ENCODE measurements at regions not wholly inside any gene's neighbourhood (a gene's known extent, or its start where the extent isn't known, plus 50 kb on each side); places are given as distances from the start of the nearest gene placed in this dataset.

DNA sequence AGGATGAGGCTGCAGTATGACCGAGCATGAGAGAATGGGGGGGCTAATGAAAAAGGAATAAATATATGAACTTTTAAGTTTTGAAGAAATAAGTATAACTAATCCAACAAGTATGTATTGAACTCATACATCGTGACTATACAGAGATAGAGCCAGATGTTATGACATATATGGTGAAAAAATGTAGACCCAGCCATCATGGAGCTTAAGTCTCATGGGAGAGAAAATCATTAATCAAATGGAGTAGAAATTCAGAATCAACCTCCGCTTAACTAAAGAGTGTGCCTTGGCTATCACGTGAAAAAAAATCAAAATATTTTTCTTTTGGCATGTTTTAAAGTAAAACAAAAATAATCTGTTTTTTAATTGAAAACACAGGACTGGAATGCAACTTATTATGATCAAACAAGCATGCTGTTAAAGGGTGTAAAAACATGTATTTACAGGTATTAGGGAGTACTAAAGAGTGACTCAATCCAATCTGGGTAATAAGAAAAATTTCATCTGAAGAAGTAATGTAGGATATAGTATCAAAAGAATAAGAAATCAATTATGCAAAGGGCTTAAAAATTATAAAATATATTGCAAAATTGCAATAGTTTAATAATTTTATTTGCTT lies 868.5 kb upstream of the NUDT12 start:
- no peak for TF ChIP-seq FOXP2 (optimal IDR thresholded peaks at IDR 0.05; ENCODE audit: borderline replicate concordance, extremely low read depth, extremely low read length, insufficient read depth)
- TF ChIP-seq TAF1 (IDR thresholded peaks at IDR 0.05; ENCODE audit: borderline replicate concordance, insufficient read depth, low read length) = no peak
- TF ChIP-seq SIN3A (IDR thresholded peaks at IDR 0.05; ENCODE audit: borderline replicate concordance, insufficient read depth, low read length) = no peak
- TF ChIP-seq POLR2AphosphoS5 (IDR thresholded peaks at IDR 0.05; ENCODE audit: low read depth, low read length) = no peak
- TF ChIP-seq REST (IDR thresholded peaks at IDR 0.05; ENCODE audit: insufficient read depth in 1 of 2, low read depth in 2 of 2, low read length in 2 of 2) = no peak

DNA sequence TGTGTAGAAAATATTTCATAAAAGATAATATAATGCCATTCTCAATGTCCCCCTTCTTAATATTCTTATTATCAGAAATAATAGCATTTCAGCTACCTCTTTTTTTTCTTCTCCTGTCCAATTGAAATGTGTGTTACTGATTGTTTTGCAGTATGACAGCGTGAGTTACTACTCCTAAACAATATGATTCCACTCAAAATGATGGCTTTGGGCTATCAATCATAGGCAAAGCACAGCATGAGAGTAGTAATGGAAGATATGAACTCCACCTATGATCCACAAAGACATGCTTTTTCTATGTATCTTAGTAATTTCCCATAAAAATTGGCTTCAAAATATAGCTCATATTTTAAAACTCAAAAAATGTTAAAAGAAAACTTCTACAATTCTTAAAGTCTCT lies 867.3 kb upstream of the NUDT12 start:
- TF ChIP-seq FOXP2 (optimal IDR thresholded peaks at IDR 0.05; ENCODE audit: borderline replicate concordance, extremely low read depth, extremely low read length, insufficient read depth) (no peak), REST (IDR thresholded peaks at IDR 0.05; ENCODE audit: insufficient read depth in 1 of 2, low read depth in 2 of 2, low read length in 2 of 2) (no peak), TAF1 (IDR thresholded peaks at IDR 0.05; ENCODE audit: borderline replicate concordance, insufficient read depth, low read length) (no peak), POLR2AphosphoS5 (IDR thresholded peaks at IDR 0.05; ENCODE audit: low read depth, low read length) (no peak), SIN3A (IDR thresholded peaks at IDR 0.05; ENCODE audit: borderline replicate concordance, insufficient read depth, low read length) (no peak)

DNA sequence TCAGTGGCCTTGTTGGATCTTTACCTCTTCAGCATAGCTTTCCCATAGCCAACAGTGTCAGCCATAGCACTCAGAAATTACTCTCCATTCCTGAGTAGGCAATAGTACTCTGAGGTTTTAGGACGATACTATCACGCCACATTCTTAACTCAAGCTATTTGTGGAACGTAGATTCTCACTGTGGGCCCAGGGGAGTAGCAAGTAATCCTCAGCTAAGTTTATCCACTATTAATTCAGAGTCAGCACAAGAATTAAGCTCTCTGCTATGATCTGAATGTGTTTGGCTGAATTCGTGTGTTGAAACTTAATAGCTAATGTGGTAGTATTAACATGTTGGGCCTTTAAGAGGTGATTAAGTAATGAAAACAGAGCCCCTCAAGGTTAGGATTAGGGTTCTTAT lies 858.8 kb upstream of the NUDT12 start:
- TF ChIP-seq REST (IDR thresholded peaks at IDR 0.05; ENCODE audit: insufficient read depth in 1 of 2, low read depth in 2 of 2, low read length in 2 of 2) = no peak

GRCh38 chr5:104418056-104418455 lies 855.5 kb upstream of the NUDT12 start:
- no peak for TF ChIP-seq FOXP2 (optimal IDR thresholded peaks at IDR 0.05; ENCODE audit: borderline replicate concordance, extremely low read depth, extremely low read length, insufficient read depth)
- TF ChIP-seq SIN3A (IDR thresholded peaks at IDR 0.05; ENCODE audit: borderline replicate concordance, insufficient read depth, low read length) = no peak
- no peak for TF ChIP-seq REST (IDR thresholded peaks at IDR 0.05; ENCODE audit: insufficient read depth in 1 of 2, low read depth in 2 of 2, low read length in 2 of 2)
- TF ChIP-seq TAF1 (IDR thresholded peaks at IDR 0.05; ENCODE audit: borderline replicate concordance, insufficient read depth, low read length) = no peak
- no peak for TF ChIP-seq POLR2AphosphoS5 (IDR thresholded peaks at IDR 0.05; ENCODE audit: low read depth, low read length)

GRCh38 chr5:104412649-104413240 lies 850.2 kb upstream of the NUDT12 start:
- TF ChIP-seq SIN3A (IDR thresholded peaks at IDR 0.05; ENCODE audit: borderline replicate concordance, insufficient read depth, low read length) (no peak), REST (IDR thresholded peaks at IDR 0.05; ENCODE audit: insufficient read depth in 1 of 2, low read depth in 2 of 2, low read length in 2 of 2) (no peak), POLR2AphosphoS5 (IDR thresholded peaks at IDR 0.05; ENCODE audit: low read depth, low read length) (no peak), FOXP2 (optimal IDR thresholded peaks at IDR 0.05; ENCODE audit: borderline replicate concordance, extremely low read depth, extremely low read length, insufficient read depth) (no peak), TAF1 (IDR thresholded peaks at IDR 0.05; ENCODE audit: borderline replicate concordance, insufficient read depth, low read length) (no peak)

Measured in PFSK-1 (cell line).